ENCODE measurements at regions not wholly inside any gene's neighbourhood (a gene's known extent, or its start where the extent isn't known, plus 50 kb on each side); places are given as distances from the start of the nearest gene placed in this dataset.

GRCh38 chr13:40445557-40445990 is 220.9 kb downstream of the FOXO1 start:
- no peak for TF ChIP-seq EZH2 (IDR thresholded peaks at IDR 0.05; ENCODE audit: borderline replicate concordance, low read length)
- TF ChIP-seq, protein P1, sequence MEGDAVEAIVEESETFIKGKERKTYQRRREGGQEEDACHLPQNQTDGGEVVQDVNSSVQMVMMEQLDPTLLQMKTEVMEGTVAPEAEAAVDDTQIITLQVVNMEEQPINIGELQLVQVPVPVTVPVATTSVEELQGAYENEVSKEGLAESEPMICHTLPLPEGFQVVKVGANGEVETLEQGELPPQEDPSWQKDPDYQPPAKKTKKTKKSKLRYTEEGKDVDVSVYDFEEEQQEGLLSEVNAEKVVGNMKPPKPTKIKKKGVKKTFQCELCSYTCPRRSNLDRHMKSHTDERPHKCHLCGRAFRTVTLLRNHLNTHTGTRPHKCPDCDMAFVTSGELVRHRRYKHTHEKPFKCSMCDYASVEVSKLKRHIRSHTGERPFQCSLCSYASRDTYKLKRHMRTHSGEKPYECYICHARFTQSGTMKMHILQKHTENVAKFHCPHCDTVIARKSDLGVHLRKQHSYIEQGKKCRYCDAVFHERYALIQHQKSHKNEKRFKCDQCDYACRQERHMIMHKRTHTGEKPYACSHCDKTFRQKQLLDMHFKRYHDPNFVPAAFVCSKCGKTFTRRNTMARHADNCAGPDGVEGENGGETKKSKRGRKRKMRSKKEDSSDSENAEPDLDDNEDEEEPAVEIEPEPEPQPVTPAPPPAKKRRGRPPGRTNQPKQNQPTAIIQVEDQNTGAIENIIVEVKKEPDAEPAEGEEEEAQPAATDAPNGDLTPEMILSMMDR (IDR thresholded peaks at IDR 0.05; ENCODE audit: low read length), result no peak
